ENCODE measurements at regions not wholly inside any gene's neighbourhood (a gene's known extent, or its start where the extent isn't known, plus 50 kb on each side); places are given as distances from the start of the nearest gene placed in this dataset.

DNA sequence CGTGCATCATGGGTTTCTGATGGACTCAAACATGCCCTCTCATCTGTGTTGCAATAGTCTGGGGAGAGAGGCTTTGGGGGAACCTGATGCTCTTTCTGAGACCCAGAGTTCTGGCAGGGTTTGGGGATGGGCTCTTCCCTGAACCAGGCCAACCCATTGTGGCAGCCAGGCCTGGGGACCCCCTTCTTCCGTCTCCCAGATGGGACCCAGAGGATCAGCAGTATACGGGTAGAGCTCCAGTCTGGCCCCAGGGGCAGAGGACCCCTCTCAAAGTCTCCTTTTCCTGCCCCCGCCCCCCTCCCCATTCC lies 333.7 kb downstream of the DYSF start (continued):
- TF ChIP-seq NANOG (IDR thresholded peaks at IDR 0.05; ENCODE audit: insufficient read depth, low read depth, low read length, poor library complexity, severe bottlenecking) = no peak
- TF ChIP-seq TAF1 (IDR thresholded peaks at IDR 0.05; ENCODE audit: low read depth, low read length) = no peak
- TF ChIP-seq RNF2 (IDR thresholded peaks at IDR 0.05; ENCODE audit: borderline replicate concordance, low read depth, low read length, missing control alignments, poor library complexity, severe bottlenecking) = no peak
- no peak for TF ChIP-seq CEBPB (IDR thresholded peaks at IDR 0.05; ENCODE audit: low read depth, low read length)
- no peak for TF ChIP-seq ZNF274 (IDR thresholded peaks at IDR 0.05; ENCODE audit: borderline replicate concordance, extremely low read depth, low read length)
- TF ChIP-seq SIX5 (IDR thresholded peaks at IDR 0.05; ENCODE audit: low read depth, low read length) = no peak
